ENCODE measurements at regions not wholly inside any gene's neighbourhood (a gene's known extent, or its start where the extent isn't known, plus 50 kb on each side); places are given as distances from the start of the nearest gene placed in this dataset.

DNA sequence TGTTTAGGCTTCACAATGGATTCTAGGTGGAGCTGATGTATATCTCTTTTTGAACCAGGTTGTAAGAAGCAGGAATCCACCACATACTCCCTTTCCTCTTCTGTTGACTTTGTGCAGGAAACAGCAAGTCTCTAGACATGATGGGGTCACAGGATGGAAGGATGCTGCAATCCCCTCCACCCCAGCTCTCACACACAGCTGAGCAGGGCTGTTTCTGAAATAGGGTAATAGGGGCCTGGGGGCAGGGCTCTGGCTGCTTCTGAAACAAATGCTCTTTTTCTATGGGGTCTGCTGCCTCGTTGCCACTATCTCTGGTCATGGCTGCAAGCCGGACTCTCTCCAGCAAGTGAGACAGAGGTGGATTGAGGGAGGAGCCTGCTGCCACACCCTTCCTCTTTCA, 148.9 kb downstream of the SOX11 start:
- DNase-seq (ENCODE audit: low read depth in 4 of 4, low spot score in 1 of 4) = no peak

DNA sequence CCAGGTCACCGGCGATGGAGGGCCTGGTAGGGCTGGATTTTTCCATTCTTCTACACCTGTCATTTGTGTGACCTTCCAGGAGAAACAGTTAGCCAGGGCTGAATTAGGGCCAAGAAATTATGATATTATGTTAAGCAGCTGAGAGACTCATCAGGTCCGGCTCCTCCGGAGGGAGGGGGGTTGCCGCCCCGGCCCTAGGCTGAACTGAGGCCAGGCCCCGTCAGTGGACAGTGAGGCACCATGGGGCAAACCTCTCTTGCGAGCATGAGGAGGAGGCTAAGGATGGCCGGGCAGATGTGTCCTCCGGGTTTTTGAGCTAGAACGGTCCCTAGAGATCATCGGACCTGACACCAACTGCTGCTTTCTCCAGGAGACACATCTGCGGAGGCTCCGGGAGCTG, 150.1 kb downstream of the SOX11 start:
- DNase-seq (ENCODE audit: low read depth in 4 of 4, low spot score in 1 of 4) = no peak

DNA sequence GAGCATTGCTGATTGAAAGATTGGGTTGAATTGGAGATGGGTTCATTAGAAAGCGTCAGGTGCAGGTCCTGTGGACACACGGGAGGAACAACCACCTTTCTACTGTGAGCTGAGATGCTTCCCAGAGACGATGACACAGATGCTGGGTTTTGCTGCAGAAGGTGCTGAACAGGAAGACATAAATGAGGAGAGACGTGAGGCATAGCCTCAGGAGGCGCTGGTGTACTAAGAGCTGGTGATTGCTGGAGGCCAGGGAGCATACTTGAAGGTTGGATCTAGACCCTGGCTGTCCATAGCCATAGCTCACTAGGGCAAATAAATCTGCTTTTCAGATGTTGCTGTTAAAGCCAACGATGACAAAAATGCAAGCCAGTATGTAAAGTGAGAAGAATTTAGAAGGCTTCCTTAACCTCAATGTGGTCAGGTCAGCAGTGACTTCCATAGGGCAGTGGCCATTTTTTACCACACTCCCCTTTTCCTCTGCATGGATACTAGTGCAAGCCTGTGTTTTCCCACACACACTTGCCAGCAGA, 153.7 kb downstream of the SOX11 start:
- no peak for DNase-seq (ENCODE audit: low read depth in 4 of 4, low spot score in 1 of 4)

DNA sequence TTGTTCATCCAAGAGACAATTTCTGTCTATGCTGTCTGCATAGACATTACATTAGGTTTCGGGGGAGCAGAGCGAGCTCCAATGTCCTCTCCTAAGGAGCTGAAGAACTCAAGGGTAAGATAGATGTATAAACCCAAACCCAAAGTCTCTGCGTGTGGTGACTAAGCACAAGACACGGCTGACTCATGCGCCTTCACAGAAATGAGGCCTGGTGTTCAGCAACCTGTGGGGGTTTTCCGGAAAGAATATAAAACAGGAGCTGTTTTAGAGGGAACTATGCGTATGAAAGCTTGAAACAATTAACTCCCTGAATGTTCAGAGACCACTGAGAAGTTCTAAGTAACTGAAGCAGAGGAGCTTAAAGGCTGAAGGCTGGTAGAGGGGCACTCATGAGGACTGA, 154.7 kb downstream of the SOX11 start:
- DNase-seq (ENCODE audit: low read depth in 4 of 4, low spot score in 1 of 4) = no peak

DNA sequence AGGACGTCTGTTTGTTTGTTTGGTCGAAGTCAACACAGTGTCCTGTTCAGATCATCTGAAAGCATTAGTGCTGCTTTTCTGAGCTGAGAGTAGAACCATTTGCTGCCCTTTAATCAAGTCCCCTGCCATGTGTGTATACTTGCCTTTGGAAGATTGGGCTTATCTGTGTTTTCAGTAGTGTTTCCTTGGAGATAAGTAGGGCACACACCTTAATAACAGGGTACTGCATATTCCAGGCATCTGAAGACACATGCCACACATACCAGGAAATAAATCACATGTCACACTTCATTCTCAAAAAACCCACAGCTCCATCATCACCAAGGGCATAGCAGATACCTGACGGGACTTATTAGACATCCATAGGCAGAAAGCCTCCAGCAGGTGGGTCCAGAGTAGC, 157.4 kb downstream of the SOX11 start:
- DNase-seq (ENCODE audit: low read depth in 4 of 4, low spot score in 1 of 4) = no peak

DNA sequence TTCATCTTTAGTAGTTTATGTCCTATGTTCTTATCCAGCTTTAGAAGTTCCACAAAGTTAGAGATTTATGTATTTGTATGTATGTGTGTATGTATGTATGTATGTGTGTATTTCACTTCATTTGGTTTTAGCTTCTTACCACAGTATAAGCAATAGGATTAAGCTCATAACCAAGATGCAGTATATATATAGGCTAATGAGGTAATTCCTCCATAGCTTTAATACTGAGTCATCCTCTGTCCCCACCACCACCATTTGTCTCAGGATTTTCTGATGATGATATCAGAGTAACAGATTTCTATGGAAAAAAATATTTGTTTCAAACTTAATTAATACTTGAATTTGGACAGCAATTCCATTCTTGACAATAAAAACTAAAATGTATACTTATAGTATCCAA, 159.2 kb downstream of the SOX11 start:
- no peak for DNase-seq (ENCODE audit: low read depth in 4 of 4, low spot score in 1 of 4)

DNA sequence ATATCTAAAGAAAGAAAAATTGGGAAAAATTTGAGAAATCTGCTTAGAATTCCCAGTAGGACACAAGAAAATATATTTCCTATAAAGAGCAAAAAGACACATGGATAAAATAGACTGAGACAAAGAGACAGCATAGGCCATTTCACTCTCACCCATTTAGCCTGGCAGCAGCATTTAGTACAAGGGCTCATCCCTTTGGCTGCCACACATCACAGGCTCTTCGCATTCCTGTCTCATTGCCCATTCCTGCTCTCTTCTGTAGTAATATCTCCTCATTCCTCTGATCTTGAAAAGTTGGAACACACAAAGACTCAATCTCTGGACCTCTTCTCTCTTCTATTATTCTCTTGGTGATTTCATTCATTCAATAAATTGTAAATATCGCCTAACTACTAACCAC, 162.6 kb downstream of the SOX11 start:
- DNase-seq (ENCODE audit: low read depth in 4 of 4, low spot score in 1 of 4) = no peak

DNA sequence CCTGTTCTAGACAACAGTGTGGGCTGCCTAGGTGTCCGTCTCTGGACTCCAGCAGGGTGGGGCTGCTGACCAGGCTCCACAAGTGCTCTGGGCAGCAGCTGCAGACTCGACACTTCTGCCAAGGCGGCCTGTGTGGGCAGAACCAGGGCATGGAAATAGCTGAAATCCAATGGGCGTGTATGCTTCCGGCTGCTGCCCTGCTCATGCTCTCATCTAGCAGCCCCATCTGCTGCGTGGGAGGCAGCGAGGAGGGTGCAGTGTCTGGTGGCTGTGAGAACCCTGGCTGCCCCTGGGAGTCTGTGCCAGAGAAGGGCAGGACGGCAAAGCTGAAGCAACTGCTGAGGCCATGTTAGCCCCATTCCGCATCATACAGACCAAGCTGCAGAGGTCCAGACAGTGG, 174.9 kb downstream of the SOX11 start:
- DNase-seq (ENCODE audit: low read depth in 4 of 4, low spot score in 1 of 4) = no peak

DNA sequence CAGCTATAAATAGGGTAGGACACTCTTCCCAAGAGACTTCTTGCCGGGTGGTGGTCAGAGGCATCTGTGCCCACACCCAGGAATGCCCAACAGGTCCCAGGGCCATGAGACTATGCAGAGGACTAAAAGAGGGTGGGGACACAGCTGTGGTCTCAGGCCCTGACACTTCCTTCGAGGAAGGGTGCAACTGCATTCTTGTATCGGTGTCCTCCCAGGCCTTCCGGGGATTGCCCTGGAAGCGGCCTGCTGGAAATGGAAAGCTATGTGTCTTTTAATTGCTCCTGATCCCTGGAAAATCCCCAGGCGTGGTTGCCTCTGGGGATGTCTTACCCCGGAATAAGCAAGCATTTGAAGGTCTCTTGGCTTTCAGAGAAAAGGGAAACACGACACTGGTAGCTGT, 176.7 kb downstream of the SOX11 start:
- DNase-seq (ENCODE audit: low read depth in 4 of 4, low spot score in 1 of 4) = no peak

DNA sequence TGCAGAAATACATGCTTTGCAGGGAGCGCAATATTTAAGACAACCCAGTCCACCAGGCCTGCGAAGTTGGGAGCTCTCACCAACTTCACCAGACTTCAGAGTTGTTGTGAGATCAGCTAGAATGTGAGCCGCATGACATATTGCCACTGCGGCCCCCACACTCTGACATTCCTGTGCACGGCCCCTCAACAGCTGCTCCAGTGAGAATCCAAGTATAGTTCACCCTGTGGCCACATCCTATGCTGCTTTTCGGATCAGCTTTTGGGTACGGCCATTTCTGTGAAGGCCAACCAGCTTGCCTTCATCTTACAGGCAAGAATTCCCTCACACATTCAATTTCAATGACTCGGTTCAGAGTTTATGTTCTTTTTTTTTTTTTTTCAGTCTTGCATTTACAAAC, 177.8 kb downstream of the SOX11 start:
- DNase-seq (ENCODE audit: low read depth in 4 of 4, low spot score in 1 of 4) = no peak

DNA sequence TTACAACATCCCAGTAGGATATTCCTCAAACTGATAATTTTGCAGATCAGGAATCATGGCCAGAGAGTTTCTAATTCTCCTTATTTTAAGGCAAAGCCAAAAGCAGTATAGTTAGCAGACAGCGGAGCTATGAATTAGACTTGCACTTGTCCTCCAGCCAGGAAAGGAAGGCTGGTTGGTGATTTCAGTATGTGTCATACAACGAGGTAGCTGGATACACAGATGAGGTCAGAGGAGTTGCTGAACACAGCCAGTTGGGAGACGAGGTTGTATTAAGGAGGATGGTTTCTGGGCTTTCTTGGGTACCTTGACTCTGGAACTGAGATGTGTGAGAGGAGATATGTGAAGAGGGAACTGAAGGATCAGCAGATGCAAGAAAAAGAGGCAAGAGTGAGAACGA, 185.2 kb downstream of the SOX11 start:
- DNase-seq (ENCODE audit: low read depth in 4 of 4, low spot score in 1 of 4) = no peak

DNA sequence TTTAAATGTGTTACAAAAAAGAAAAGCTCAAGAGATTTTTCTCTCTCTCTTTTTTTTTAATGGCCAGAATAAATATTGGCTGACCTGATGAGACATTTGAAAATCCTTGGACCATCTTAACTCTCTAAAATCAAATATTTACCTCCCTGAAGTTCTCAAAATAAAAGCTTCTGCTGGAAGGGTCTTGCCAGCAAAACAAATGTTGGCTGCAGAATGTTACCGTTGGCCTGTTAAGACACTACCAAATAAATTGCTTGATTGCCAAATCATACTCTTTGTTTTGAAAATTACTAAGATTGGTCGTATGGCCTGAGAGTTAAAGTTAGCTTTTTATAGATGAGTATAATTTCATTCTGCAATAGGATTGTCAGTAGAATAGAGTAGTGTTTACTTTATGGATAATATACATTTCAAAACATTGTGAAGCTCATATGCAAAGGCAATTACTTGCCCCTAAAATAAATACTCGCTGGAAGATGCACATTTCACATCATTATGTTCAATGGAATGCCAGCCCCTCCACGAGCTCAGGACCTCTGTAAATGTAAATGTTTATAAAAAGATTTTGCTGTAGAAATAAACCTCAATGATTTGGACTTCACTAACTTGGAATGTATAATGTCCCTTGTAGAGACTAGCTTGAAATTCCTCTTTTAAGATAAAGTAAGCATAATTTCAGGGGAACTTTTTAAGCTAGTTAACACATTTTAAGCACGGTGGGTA, 193.4 kb downstream of the SOX11 start:
- no peak for DNase-seq (ENCODE audit: low read depth in 4 of 4, low spot score in 1 of 4)

DNA sequence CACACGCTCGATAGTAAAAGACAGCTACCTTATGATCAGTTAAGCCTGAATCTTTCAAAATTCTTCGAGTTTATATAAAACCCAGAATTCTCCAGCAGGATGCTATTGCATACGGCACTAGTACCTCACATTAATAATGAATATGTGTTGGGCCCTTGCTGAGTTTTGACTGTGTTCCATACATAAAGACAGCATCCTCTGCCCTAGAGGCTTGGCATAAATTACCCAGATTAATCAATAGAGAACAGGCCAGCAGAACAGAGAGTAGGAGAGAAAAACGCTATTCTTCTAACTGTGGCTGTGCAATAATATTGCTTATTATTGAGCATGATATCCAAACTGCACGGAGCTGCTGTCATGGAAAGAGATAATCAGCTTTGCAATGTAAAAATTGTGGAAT, 194.3 kb downstream of the SOX11 start:
- no peak for DNase-seq (ENCODE audit: low read depth in 4 of 4, low spot score in 1 of 4)

DNA sequence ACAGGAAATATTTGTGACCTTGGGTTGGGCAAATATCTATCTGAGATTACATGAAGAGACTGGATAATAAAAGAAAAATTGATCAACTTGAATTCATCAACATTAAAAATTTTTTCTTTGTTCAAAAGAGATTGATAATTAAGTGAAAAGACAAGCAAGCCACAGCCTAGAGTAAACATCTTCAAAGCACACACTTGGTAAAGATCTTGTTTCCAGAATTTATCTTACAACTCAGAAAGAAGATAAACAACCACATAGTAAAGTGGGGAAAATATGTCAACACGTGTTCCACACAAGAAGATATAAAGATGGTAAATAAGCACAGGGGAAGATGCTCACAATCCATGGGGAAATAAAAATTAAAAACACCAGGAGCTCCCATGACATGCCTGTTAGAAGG, 195.9 kb downstream of the SOX11 start:
- no peak for DNase-seq (ENCODE audit: low read depth in 4 of 4, low spot score in 1 of 4)

DNA sequence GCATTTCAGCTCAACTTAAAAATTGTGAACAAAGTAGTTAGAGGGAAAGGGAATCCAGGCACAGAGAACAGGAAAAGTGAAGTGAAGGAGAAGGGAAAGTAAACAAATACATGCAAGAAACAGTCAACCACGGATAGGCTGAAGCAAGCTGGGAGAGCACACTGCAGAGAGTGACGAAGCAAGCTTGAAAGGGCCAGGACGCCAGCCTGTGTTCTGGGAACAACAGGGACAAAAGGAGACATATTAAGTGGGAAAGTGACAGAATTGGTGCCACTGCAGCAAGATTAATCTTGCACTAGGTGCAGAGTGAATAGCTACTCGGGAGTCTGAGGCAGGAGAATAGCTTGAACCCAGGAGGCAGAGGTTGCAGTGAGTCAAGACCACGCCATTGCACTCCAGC, 197.3 kb downstream of the SOX11 start:
- DNase-seq (ENCODE audit: low read depth in 4 of 4, low spot score in 1 of 4) = no peak

DNA sequence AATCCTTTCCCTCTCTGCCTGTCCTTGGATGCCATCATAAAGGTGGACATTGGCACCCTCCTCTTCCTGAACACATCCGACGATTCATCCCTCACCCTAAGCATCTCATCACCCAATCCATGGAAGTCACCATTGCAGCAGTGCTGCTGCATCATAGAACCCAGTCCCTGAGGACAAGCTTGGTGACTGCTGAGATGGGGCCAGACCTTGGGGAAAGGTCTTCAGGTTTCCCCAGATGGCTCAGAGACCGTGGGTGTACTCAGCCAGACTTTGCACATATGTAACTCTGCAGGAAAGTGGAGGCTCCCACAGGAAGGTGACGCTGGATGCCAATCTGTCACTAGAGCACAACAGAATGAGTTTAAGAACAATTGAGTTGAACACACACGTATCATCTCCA, 202.2 kb downstream of the SOX11 start:
- DNase-seq (ENCODE audit: low read depth in 4 of 4, low spot score in 1 of 4) = no peak

DNA sequence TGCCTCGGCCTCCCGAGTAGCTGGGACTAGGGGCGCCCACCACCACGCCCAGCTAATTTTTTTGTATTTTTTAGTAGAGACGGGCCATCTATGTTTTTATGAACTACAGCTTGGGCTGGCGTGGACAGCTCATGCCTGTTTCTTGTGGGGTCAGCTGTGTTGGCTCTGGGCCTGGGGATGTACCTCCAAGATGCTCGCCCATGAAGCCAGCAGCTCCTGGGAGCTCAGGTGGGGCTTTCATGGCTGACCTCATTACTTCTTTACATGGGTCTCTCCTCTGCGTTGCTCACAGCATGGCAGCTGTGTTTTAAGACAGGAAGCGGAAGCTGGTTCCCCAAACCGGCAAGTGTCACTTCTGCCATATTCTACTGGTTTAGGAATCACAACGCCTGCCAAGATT, 203.1 kb downstream of the SOX11 start:
- no peak for DNase-seq (ENCODE audit: low read depth in 4 of 4, low spot score in 1 of 4)

DNA sequence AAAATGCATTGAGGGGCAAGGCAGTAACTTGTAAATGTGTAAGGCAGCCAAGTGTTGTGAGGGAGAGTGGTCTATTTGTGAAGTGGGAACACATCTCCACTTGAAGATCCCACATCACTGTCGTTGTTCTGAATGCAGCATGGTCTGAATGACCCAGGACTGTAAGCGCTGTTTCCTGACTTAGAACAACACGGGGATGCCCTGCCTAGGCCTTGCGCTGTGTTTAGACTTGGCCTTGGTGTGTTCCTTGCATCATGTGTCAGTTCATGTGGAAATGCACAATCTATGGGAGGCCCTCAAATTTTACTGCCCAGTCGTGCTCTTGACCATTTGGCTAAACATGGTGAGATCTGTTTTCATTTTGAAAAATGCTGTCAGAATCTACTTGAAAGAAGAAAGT, 205.1 kb downstream of the SOX11 start:
- no peak for DNase-seq (ENCODE audit: low read depth in 4 of 4, low spot score in 1 of 4)

DNA sequence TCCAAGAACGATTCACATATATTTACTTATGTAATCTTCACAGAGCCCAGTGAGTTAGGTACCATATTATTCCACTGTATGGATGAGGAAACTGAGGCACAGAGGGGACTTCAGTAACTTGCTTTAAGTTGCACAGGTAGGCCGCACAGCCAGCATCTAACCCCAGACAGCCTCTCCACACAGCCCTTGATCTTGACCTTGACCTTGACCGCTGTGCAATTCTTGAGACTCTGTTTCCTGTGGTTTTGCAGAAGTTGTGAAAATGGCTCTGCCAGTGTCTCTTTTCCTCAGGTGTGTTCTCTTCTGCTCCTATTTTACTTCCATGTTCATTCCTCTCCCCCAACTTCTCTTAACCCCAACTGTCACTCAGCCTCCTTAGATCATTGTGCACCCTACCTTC, 206.5 kb downstream of the SOX11 start:
- no peak for DNase-seq (ENCODE audit: low read depth in 4 of 4, low spot score in 1 of 4)

DNA sequence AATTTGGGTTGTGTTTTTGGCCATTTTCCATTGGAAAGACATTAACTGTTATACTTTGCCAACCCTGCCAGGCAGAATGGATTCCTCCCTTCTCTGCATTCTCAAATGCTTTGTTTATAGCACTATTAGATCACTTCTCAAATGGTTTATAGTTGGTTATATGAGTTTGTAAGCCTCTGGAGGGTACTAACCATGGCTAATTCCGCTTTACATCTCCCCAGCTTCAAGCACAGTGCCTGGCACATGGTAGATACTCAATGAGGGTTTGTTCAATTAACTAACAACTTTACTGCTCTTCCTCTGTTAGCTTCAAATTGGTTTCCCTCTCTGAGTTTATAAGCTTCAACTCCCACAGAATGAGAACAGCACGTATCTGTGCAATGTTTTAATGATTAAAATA, 213.5 kb downstream of the SOX11 start:
- DNase-seq (ENCODE audit: low read depth in 4 of 4, low spot score in 1 of 4) = no peak

DNA sequence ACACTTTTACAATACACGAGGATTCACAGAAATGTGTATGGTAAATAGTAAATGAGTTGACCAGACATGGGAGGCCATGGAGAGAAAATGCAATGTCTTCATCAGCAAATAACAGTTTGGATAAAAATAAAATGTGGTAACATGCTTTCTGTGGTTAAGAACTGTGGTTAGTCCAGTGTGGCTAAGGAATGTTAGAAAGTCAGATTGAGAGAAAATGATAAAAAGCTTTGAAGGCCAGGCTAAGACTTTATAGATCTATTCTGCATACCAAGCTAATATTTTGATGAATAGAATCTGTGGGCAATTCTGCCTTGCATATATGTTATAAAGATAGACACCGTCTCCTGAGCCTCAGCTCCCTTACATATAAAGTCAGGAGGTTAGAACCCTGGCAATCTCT, 215.9 kb downstream of the SOX11 start:
- no peak for DNase-seq (ENCODE audit: low read depth in 4 of 4, low spot score in 1 of 4)

DNA sequence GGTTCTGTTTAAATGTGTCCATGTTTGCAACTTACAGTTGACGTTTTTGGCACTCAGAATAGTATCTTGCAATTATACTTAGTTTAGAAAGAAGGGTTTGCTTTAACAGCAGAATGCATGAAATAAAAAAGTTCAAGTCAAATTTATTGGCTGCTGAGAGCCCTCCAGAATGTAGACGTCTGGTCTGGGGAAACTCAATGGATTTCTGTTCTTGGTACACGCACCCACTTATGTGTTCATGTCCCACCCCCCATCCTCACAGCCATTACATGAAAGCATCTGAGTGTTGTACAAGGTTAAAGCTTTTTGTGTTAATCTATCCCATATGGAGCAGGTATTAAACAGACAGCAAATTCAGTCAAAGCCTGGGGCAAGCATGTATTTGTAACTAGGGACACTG, 219.5 kb downstream of the SOX11 start:
- DNase-seq (ENCODE audit: low read depth in 4 of 4, low spot score in 1 of 4) = no peak

DNA sequence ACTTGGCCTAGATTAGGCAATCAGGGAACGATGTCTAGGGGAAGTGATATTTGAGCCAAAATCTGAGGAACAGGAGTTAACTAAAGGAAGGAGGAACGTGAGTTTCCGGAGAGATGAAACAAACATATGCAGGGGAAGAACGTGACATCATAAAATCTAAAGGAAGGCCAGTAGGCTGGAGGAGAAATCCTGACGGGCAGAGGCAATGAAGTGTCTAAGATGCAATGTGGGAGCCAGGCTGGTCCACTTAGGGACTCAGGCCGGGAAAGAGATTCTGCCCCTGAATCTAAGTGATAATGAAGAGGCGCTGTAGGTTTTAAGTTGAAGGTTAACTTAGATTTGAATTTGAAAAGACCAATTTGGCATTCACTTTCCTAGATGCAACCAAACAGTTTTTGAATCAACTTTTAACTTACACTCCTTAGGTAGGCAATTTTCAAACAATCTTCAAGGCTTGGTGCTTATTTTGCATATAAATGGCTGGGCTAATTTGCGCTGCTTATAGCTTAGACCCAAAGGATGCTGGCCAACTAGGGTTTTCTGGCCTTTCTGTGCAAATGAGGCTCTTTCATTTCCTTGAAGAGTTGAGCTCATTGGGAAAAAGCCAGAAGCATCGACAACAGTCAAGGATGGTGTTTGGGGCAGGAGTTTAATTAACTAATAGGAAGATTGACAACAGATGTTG, 221.7 kb downstream of the SOX11 start:
- no peak for DNase-seq (ENCODE audit: low read depth in 4 of 4, low spot score in 1 of 4)

Data from stimulated activated CD4-positive, alpha-beta T cell treated with anti-CD3 and anti-CD28 coated beads, Interleukin-1b, Interleukin-23, amount 100 ng/mL, for 24 hours (primary cell).